WTC11 (cell line): ENCODE measurements at regions not wholly inside any gene's neighbourhood (a gene's known extent, or its start where the extent isn't known, plus 50 kb on each side); places are given as distances from the start of the nearest gene placed in this dataset.

Source experiments
- GABPB1 ChIP-seq: sonication (generic); formaldehyde crosslinking; IDR thresholded peaks from 2 replicates; pipeline ENCODE4 v1.8.1; 2023; ENCODE audit warnings: mild to moderate bottlenecking, missing genetic modification reagents
- JUN ChIP-seq: sonication (generic); formaldehyde crosslinking; IDR thresholded peaks from 2 replicates; pipeline ENCODE4 v1.8.0; 2023; ENCODE audit warnings: mild to moderate bottlenecking, missing genetic modification reagents
- KAT7 ChIP-seq: sonication (generic); formaldehyde crosslinking; IDR thresholded peaks from 2 replicates; pipeline ENCODE4 v1.8.1; 2023; ENCODE audit warnings: missing genetic modification reagents, mild to moderate bottlenecking, borderline replicate concordance
- SMAD3 ChIP-seq: sonication (generic); formaldehyde crosslinking; IDR thresholded peaks from 2 replicates; pipeline ENCODE4 v1.8.0; 2022; ENCODE audit warnings: missing genetic modification reagents, mild to moderate bottlenecking, borderline replicate concordance
- TF ChIP-seq, protein P1 (sequence below): fragments of 200-600 bp; IDR thresholded peaks from 2 replicates; pipeline ENCODE4 v1.8.0; 2022; ENCODE audit warnings: antibody characterized with exemption
- TF ChIP-seq, protein P2 (sequence below): fragments of 250-450 bp; sonication (Bioruptor Pico); IDR thresholded peaks from 2 replicates; pipeline ENCODE4 v1.9.0; 2021; ENCODE audit warnings: mild to moderate bottlenecking, borderline replicate concordance
- TF ChIP-seq, protein P3 (sequence below): sonication (generic); formaldehyde crosslinking; IDR thresholded peaks from 2 replicates; pipeline ENCODE4 v1.8.0; 2022; ENCODE audit warnings: mild to moderate bottlenecking, missing genetic modification reagents
- TF ChIP-seq, protein P4 (sequence below): sonication (generic); formaldehyde crosslinking; IDR thresholded peaks from 2 replicates; pipeline ENCODE4 v1.8.1; 2022; ENCODE audit warnings: missing genetic modification reagents, borderline replicate concordance
- TF ChIP-seq, protein P5 (sequence below): sonication (generic); formaldehyde crosslinking; IDR thresholded peaks from 2 replicates; pipeline ENCODE4 v1.8.1; 2023; ENCODE audit warnings: mild to moderate bottlenecking, missing genetic modification reagents

DNA sequence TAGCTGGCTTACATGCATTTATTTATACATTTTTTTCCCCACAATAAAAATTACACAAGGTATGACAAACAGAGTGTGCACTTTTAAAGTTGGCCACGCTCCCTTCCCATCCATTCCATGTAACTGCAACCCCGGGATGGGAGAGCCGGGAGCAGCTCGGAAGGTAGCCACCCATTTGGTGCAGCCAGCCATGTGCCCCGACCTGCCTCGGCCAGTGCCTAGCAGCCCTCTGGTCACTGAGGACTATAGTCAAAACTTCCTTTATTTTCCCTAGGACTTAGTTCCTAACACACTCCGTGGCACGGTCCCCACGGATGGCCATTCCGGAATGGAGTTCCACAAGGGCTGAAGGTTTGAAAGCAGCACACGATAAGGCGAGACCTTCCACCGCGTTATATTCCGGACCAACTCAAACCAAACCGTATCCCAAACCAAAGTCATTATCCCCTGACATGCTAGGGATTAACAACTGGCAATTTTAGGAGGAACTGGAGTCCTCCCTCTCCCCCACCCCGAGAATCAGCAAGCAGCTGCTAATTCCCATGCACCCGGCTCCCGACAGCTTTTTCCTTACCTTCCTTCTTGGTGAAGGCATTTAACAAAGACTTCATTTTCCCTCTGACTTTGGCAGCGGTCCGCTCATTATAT, 426.4 kb downstream of the SHANK2 start:
- no peak for TF ChIP-seq KAT7 (CRISPR knock-in tag)
- TF ChIP-seq, protein P1, sequence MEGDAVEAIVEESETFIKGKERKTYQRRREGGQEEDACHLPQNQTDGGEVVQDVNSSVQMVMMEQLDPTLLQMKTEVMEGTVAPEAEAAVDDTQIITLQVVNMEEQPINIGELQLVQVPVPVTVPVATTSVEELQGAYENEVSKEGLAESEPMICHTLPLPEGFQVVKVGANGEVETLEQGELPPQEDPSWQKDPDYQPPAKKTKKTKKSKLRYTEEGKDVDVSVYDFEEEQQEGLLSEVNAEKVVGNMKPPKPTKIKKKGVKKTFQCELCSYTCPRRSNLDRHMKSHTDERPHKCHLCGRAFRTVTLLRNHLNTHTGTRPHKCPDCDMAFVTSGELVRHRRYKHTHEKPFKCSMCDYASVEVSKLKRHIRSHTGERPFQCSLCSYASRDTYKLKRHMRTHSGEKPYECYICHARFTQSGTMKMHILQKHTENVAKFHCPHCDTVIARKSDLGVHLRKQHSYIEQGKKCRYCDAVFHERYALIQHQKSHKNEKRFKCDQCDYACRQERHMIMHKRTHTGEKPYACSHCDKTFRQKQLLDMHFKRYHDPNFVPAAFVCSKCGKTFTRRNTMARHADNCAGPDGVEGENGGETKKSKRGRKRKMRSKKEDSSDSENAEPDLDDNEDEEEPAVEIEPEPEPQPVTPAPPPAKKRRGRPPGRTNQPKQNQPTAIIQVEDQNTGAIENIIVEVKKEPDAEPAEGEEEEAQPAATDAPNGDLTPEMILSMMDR, result no peak
- TF ChIP-seq, protein P2, sequence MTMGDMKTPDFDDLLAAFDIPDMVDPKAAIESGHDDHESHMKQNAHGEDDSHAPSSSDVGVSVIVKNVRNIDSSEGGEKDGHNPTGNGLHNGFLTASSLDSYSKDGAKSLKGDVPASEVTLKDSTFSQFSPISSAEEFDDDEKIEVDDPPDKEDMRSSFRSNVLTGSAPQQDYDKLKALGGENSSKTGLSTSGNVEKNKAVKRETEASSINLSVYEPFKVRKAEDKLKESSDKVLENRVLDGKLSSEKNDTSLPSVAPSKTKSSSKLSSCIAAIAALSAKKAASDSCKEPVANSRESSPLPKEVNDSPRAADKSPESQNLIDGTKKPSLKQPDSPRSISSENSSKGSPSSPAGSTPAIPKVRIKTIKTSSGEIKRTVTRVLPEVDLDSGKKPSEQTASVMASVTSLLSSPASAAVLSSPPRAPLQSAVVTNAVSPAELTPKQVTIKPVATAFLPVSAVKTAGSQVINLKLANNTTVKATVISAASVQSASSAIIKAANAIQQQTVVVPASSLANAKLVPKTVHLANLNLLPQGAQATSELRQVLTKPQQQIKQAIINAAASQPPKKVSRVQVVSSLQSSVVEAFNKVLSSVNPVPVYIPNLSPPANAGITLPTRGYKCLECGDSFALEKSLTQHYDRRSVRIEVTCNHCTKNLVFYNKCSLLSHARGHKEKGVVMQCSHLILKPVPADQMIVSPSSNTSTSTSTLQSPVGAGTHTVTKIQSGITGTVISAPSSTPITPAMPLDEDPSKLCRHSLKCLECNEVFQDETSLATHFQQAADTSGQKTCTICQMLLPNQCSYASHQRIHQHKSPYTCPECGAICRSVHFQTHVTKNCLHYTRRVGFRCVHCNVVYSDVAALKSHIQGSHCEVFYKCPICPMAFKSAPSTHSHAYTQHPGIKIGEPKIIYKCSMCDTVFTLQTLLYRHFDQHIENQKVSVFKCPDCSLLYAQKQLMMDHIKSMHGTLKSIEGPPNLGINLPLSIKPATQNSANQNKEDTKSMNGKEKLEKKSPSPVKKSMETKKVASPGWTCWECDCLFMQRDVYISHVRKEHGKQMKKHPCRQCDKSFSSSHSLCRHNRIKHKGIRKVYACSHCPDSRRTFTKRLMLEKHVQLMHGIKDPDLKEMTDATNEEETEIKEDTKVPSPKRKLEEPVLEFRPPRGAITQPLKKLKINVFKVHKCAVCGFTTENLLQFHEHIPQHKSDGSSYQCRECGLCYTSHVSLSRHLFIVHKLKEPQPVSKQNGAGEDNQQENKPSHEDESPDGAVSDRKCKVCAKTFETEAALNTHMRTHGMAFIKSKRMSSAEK (CRISPR knock-in tag), result no peak
- TF ChIP-seq, protein P3, sequence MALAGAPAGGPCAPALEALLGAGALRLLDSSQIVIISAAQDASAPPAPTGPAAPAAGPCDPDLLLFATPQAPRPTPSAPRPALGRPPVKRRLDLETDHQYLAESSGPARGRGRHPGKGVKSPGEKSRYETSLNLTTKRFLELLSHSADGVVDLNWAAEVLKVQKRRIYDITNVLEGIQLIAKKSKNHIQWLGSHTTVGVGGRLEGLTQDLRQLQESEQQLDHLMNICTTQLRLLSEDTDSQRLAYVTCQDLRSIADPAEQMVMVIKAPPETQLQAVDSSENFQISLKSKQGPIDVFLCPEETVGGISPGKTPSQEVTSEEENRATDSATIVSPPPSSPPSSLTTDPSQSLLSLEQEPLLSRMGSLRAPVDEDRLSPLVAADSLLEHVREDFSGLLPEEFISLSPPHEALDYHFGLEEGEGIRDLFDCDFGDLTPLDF (CRISPR knock-in tag), result no peak
- TF ChIP-seq SMAD3, result no peak
- TF ChIP-seq JUN (CRISPR knock-in tag), result no peak
- no peak for TF ChIP-seq GABPB1 (CRISPR knock-in tag)
- TF ChIP-seq, protein P4, sequence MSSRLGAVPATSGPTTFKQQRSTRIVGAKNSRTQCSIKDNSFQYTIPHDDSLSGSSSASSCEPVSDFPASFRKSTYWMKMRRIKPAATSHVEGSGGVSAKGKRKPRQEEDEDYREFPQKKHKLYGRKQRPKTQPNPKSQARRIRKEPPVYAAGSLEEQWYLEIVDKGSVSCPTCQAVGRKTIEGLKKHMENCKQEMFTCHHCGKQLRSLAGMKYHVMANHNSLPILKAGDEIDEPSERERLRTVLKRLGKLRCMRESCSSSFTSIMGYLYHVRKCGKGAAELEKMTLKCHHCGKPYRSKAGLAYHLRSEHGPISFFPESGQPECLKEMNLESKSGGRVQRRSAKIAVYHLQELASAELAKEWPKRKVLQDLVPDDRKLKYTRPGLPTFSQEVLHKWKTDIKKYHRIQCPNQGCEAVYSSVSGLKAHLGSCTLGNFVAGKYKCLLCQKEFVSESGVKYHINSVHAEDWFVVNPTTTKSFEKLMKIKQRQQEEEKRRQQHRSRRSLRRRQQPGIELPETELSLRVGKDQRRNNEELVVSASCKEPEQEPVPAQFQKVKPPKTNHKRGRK (CRISPR knock-in tag), result no peak
- TF ChIP-seq, protein P5, sequence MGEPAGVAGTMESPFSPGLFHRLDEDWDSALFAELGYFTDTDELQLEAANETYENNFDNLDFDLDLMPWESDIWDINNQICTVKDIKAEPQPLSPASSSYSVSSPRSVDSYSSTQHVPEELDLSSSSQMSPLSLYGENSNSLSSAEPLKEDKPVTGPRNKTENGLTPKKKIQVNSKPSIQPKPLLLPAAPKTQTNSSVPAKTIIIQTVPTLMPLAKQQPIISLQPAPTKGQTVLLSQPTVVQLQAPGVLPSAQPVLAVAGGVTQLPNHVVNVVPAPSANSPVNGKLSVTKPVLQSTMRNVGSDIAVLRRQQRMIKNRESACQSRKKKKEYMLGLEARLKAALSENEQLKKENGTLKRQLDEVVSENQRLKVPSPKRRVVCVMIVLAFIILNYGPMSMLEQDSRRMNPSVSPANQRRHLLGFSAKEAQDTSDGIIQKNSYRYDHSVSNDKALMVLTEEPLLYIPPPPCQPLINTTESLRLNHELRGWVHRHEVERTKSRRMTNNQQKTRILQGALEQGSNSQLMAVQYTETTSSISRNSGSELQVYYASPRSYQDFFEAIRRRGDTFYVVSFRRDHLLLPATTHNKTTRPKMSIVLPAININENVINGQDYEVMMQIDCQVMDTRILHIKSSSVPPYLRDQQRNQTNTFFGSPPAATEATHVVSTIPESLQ, result no peak
